Lung (tissue), 11 donors: ENCODE measurements at regions not wholly inside any gene's neighbourhood (a gene's known extent, or its start where the extent isn't known, plus 50 kb on each side); places are given as distances from the start of the nearest gene placed in this dataset.

Experiments
- ATAC-seq: fragments of 200-7000 bp; cut with Tn5 transposase; one replicate; pipeline ENCODE4 v1.9.1; 2020; ENCODE audit warnings: moderate number of reproducible peaks; ENCODE audit not compliant: insufficient read depth, low FRiP score
- DNase-seq, 3 donors: peaks; one replicate each; pipeline ENCODE4 v3.0.0-alpha.2; 2013 to 2017
- H3K27ac ChIP-seq, 2 donors: one replicate each; pipeline ENCODE4 v1.5.1; 2013; ENCODE audit warnings: mild to moderate bottlenecking in 2 of 2, moderate library complexity in 2 of 2, control low read depth in 1 of 2, inconsistent platforms in 1 of 2, low read depth in 1 of 2, low read length in 1 of 2
- H3K27me3 ChIP-seq, 3 donors: one replicate each; pipeline ENCODE4 v1.5.1; 2013; ENCODE audit warnings: low read length in 2 of 3; ENCODE audit not compliant: control insufficient read depth in 3 of 3, insufficient read depth in 3 of 3
- H3K36me3 ChIP-seq, 4 donors: one replicate each; pipeline ENCODE4 v1.5.1; 2013; ENCODE audit warnings: low read length in 4 of 4, mild to moderate bottlenecking in 1 of 4, moderate library complexity in 1 of 4; ENCODE audit not compliant: control insufficient read depth in 4 of 4, insufficient read depth in 4 of 4
- H3K4me1 ChIP-seq, 5 donors: one replicate each; pipeline ENCODE4 v1.5.1; 2013; ENCODE audit warnings: low read length in 5 of 5, mild to moderate bottlenecking in 2 of 5, moderate library complexity in 1 of 5; ENCODE audit not compliant: control insufficient read depth in 5 of 5, insufficient read depth in 5 of 5
- H3K4me3 ChIP-seq: one replicate; pipeline ENCODE4 v1.5.1; 2013; ENCODE audit warnings: mild to moderate bottlenecking, control low read depth, moderate library complexity
- H3K9ac ChIP-seq, 2 donors: one replicate each; pipeline ENCODE4 v1.5.1; 2013; ENCODE audit warnings: low read length in 2 of 2, control low read depth in 1 of 2; ENCODE audit not compliant: insufficient read depth in 1 of 2
- H3K9me3 ChIP-seq, 4 donors: one replicate each; pipeline ENCODE4 v1.5.1; 2013; ENCODE audit warnings: low read length in 3 of 4, mild to moderate bottlenecking in 1 of 4, moderate library complexity in 1 of 4; ENCODE audit not compliant: control insufficient read depth in 4 of 4, insufficient read depth in 3 of 4
- CTCF ChIP-seq: IDR thresholded peaks from 2 replicates; pipeline ENCODE4 v1.5.1; 2012; ENCODE audit warnings: mild to moderate bottlenecking; ENCODE audit errors: control extremely low read depth, extremely low read depth
- WGBS, 2 donors: extraction: QIAGEN DNeasy Blood & Tissue Kit; methylation state at CpG; one replicate each; pipeline ENCODE4 v1.1.7; 2013; 5-methylcytosine and 5-hydroxymethylcytosine counted together
- donor health status: control.
- donor health status: control.
- donor health status: Bipolar disorder and iron deficiency.
- donor health status: healthy.
- donor health status: DM: yes; HTN: yes; CAD: no.

- H3K9ac ChIP-seq = no peak overlapping the region
- H3K36me3 ChIP-seq = no peaks in the 10 kb centered on the region
- no peaks in the 10 kb centered on the region for H3K4me1 ChIP-seq
- H3K4me3 ChIP-seq = no peak overlapping the region
- ATAC-seq (no peak), DNase-seq (no peak)
- WGBS, 2 donors = 81 to 90% methylated on average over 3 of the region's 3 CpGs
- peaks cover 0 to 3% (median 0%) of the 10 kb centered on the region in 3 donors for H3K27me3 ChIP-seq
- H3K27ac ChIP-seq = no peak overlapping the region
- TF ChIP-seq CTCF = no peak
- peaks cover 0 to 2% (median 0%) of the 10 kb centered on the region in 4 donors for H3K9me3 ChIP-seq
Measured at GRCh38 chr1:229993894-229994293, 73.1 kb upstream of the GALNT2 start.

GRCh38 chr1:229999004-229999670, 67.9 kb upstream of the GALNT2 start:
- H3K27ac ChIP-seq = no peak overlapping the region
- H3K4me3 ChIP-seq = no peak overlapping the region
- no peak for TF ChIP-seq CTCF
- H3K4me1 ChIP-seq = peaks cover 0 to 2% (median 0%) of the 10 kb centered on the region in 5 donors
- H3K36me3 ChIP-seq = no peaks in the 10 kb centered on the region
- peaks cover 0 to 3% (median 0%) of the 10 kb centered on the region in 3 donors for H3K27me3 ChIP-seq
- H3K9me3 ChIP-seq = no peaks in the 10 kb centered on the region
- 57 to 63% methylated on average over 12 of the region's 12 CpGs for WGBS, 2 donors
- no peak overlapping the region for H3K9ac ChIP-seq
- DNase-seq = no peak
- no peak for ATAC-seq

GRCh38 chr1:230000493-230001184, 66.4 kb upstream of the GALNT2 start:
- Histone ChIP-seq H3K9me3 (no peaks in the 10 kb centered on the region), H3K4me3 (no peak overlapping the region), H3K4me1 (peaks cover 0 to 2% (median 0%) of the 10 kb centered on the region in 5 donors), H3K27me3 (peaks cover 0 to 2% (median 0%) of the 10 kb centered on the region in 3 donors), H3K9ac (no peak overlapping the region), H3K27ac (no peak overlapping the region), H3K36me3 (no peaks in the 10 kb centered on the region)
- ATAC-seq = no peak
- no peak for TF ChIP-seq CTCF
- WGBS, 2 donors = 75 to 91% methylated on average over 6 of the region's 6 CpGs
- DNase-seq = no peak
